ENCODE measurements at regions not wholly inside any gene's neighbourhood (a gene's known extent, or its start where the extent isn't known, plus 50 kb on each side); places are given as distances from the start of the nearest gene placed in this dataset.

- no peak for DNase-seq (ENCODE audit: insufficient read length, low spot score, missing footprints)
- H3K4me3 ChIP-seq (ENCODE audit: insufficient read depth, low read length): no peak overlapping the region
- TF ChIP-seq CTCF (IDR thresholded peaks at IDR 0.05; ENCODE audit: extremely low read depth, low read depth, low read length): no peak
- H3K27ac ChIP-seq (ENCODE audit: low read depth, low read length): no peak overlapping the region
- H3K9me3 ChIP-seq (ENCODE audit: low read depth, low read length): no peaks in the 10 kb centered on the region
- no peaks in the 10 kb centered on the region for H3K79me2 ChIP-seq (ENCODE audit: insufficient read depth, low read length)
- H3K27me3 ChIP-seq (ENCODE audit: insufficient read depth, low read length): no peaks in the 10 kb centered on the region
- no peaks in the 10 kb centered on the region for H4K20me1 ChIP-seq (ENCODE audit: insufficient read depth, low read length)
- H2AFZ ChIP-seq (ENCODE audit: low read length): no peak overlapping the region
- H3K4me2 ChIP-seq (ENCODE audit: insufficient read depth, low read length): no peak overlapping the region
- H3K36me3 ChIP-seq (ENCODE audit: insufficient read depth, low read length): no peaks in the 10 kb centered on the region
- no peaks in the 10 kb centered on the region for H3K4me1 ChIP-seq (ENCODE audit: insufficient read depth, low read length)
Observed at GRCh38 chr19:28485292-28485691, 727.7 kb downstream of the UQCRFS1 start.

DNA sequence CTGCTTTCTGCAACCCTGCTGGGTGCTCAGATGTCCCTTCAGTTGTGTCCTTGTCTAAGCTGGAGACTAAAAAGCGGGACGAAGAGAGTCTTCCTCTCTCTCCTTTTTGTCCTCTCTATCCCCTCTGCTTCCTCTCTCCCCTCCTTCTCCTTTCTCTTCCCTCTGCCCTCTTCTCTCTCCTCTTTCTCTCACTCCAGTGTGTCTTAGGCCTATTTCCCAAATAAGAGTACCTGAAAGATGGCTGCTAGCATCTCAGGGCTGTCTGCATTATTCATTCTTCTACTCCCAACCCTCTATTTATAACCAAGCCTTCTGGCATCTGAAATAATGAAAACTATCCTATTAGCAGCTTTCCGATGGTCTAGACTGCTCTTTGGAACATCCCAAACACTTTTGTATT lies 729.8 kb downstream of the UQCRFS1 start:
- no peak overlapping the region for H3K4me2 ChIP-seq (ENCODE audit: insufficient read depth, low read length)
- no peaks in the 10 kb centered on the region for H3K79me2 ChIP-seq (ENCODE audit: insufficient read depth, low read length)
- no peaks in the 10 kb centered on the region for H3K9me3 ChIP-seq (ENCODE audit: low read depth, low read length)
- no peak overlapping the region for H3K4me3 ChIP-seq (ENCODE audit: insufficient read depth, low read length)
- H4K20me1 ChIP-seq (ENCODE audit: insufficient read depth, low read length): no peaks in the 10 kb centered on the region
- no peak for DNase-seq (ENCODE audit: insufficient read length, low spot score, missing footprints)
- no peaks in the 10 kb centered on the region for H3K4me1 ChIP-seq (ENCODE audit: insufficient read depth, low read length)
- H3K36me3 ChIP-seq (ENCODE audit: insufficient read depth, low read length): no peaks in the 10 kb centered on the region
- H3K27ac ChIP-seq (ENCODE audit: low read depth, low read length): no peak overlapping the region
- no peak for TF ChIP-seq CTCF (IDR thresholded peaks at IDR 0.05; ENCODE audit: extremely low read depth, low read depth, low read length)
- no peak overlapping the region for H2AFZ ChIP-seq (ENCODE audit: low read length)
- H3K27me3 ChIP-seq (ENCODE audit: insufficient read depth, low read length): no peaks in the 10 kb centered on the region

DNA sequence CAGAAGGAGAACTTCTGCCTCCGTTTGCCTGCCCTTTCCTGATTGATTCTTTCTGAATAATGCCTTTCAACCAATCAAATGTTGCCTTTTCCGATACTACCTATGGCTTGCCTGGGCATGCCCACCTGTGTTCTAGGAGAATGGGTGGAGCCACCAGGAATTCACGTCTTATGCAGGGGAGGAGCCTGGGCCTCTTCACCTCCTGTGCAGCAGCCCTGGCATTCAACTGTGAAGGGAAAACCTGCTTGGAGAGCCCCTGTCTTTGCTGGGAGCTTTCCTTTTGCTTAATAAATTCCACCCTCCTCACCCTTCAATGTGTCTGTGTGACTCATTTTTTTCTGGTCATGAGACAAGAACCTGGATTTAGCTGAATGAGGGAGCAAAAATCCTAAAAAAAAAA lies 730.7 kb downstream of the UQCRFS1 start:
- no peak overlapping the region for H3K4me2 ChIP-seq (ENCODE audit: insufficient read depth, low read length)
- H4K20me1 ChIP-seq (ENCODE audit: insufficient read depth, low read length): no peaks in the 10 kb centered on the region
- no peaks in the 10 kb centered on the region for H3K27me3 ChIP-seq (ENCODE audit: insufficient read depth, low read length)
- H3K9me3 ChIP-seq (ENCODE audit: low read depth, low read length): no peaks in the 10 kb centered on the region
- no peak for DNase-seq (ENCODE audit: insufficient read length, low spot score, missing footprints)
- no peak overlapping the region for H3K27ac ChIP-seq (ENCODE audit: low read depth, low read length)
- no peaks in the 10 kb centered on the region for H3K4me1 ChIP-seq (ENCODE audit: insufficient read depth, low read length)
- H2AFZ ChIP-seq (ENCODE audit: low read length): no peak overlapping the region
- H3K36me3 ChIP-seq (ENCODE audit: insufficient read depth, low read length): no peaks in the 10 kb centered on the region
- H3K4me3 ChIP-seq (ENCODE audit: insufficient read depth, low read length): no peak overlapping the region
- H3K79me2 ChIP-seq (ENCODE audit: insufficient read depth, low read length): no peaks in the 10 kb centered on the region
- no peak for TF ChIP-seq CTCF (IDR thresholded peaks at IDR 0.05; ENCODE audit: extremely low read depth, low read depth, low read length)

- no peaks in the 10 kb centered on the region for H3K27me3 ChIP-seq (ENCODE audit: insufficient read depth, low read length)
- H2AFZ ChIP-seq (ENCODE audit: low read length): no peak overlapping the region
- no peak for DNase-seq (ENCODE audit: insufficient read length, low spot score, missing footprints)
- TF ChIP-seq CTCF (IDR thresholded peaks at IDR 0.05; ENCODE audit: extremely low read depth, low read depth, low read length): no peak
- H3K4me3 ChIP-seq (ENCODE audit: insufficient read depth, low read length): no peak overlapping the region
- no peak overlapping the region for H3K4me2 ChIP-seq (ENCODE audit: insufficient read depth, low read length)
- no peaks in the 10 kb centered on the region for H3K79me2 ChIP-seq (ENCODE audit: insufficient read depth, low read length)
- no peaks in the 10 kb centered on the region for H3K4me1 ChIP-seq (ENCODE audit: insufficient read depth, low read length)
- no peak overlapping the region for H3K27ac ChIP-seq (ENCODE audit: low read depth, low read length)
- H3K9me3 ChIP-seq (ENCODE audit: low read depth, low read length): no peaks in the 10 kb centered on the region
- H3K36me3 ChIP-seq (ENCODE audit: insufficient read depth, low read length): no peaks in the 10 kb centered on the region
- no peaks in the 10 kb centered on the region for H4K20me1 ChIP-seq (ENCODE audit: insufficient read depth, low read length)
Observed at GRCh38 chr19:28481674-28482073, 731.3 kb downstream of the UQCRFS1 start.

Data from osteoblast (primary cell).